ENCODE measurements at regions not wholly inside any gene's neighbourhood (a gene's known extent, or its start where the extent isn't known, plus 50 kb on each side); places are given as distances from the start of the nearest gene placed in this dataset.

- TF ChIP-seq CTCF (IDR thresholded peaks at IDR 0.05) = no peak
- TF ChIP-seq POLR2AphosphoS5 (IDR thresholded peaks at IDR 0.05) = no peak
- TF ChIP-seq POLR2A (IDR thresholded peaks at IDR 0.05; ENCODE audit: low read depth) = no peak
- no peak for TF ChIP-seq EP300 (IDR thresholded peaks at IDR 0.05)
Measured at GRCh38 chr5:5968981-5969380, 409.4 kb downstream of the MED10 start.
